ENCODE measurements at regions not wholly inside any gene's neighbourhood (a gene's known extent, or its start where the extent isn't known, plus 50 kb on each side); places are given as distances from the start of the nearest gene placed in this dataset.

DNA sequence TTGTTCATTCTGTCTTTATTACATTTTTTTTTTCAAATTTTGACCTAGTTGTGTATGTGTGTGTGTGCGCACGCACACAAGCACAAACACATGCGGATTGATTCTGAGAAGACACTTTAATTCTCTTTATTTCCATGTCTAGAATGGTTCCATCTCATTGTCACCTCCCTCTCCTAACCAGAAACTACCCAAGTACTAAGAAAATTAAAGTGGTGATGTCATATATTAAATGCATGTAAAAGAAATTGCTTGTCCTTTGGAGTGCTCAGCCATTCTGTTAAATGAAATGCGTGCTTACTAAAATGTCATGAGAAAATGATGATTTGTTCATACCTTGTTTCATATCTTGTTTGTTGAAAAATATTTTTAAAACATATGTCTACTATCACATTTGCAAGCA, 1297.0 kb upstream of the TENM3 start:
- TF ChIP-seq, protein P1, sequence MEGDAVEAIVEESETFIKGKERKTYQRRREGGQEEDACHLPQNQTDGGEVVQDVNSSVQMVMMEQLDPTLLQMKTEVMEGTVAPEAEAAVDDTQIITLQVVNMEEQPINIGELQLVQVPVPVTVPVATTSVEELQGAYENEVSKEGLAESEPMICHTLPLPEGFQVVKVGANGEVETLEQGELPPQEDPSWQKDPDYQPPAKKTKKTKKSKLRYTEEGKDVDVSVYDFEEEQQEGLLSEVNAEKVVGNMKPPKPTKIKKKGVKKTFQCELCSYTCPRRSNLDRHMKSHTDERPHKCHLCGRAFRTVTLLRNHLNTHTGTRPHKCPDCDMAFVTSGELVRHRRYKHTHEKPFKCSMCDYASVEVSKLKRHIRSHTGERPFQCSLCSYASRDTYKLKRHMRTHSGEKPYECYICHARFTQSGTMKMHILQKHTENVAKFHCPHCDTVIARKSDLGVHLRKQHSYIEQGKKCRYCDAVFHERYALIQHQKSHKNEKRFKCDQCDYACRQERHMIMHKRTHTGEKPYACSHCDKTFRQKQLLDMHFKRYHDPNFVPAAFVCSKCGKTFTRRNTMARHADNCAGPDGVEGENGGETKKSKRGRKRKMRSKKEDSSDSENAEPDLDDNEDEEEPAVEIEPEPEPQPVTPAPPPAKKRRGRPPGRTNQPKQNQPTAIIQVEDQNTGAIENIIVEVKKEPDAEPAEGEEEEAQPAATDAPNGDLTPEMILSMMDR (IDR thresholded peaks at IDR 0.05; ENCODE audit: insufficient read depth, low read depth, low read length), result no peak
- TF ChIP-seq EZH2 (IDR thresholded peaks at IDR 0.05; ENCODE audit: insufficient read depth, low read length), result no peak
